NCI-H446 treated with DMSO at 0.1 percent for 48 hours (cell line): ENCODE measurements at regions not wholly inside any gene's neighbourhood (a gene's known extent, or its start where the extent isn't known, plus 50 kb on each side); places are given as distances from the start of the nearest gene placed in this dataset.

Experiments
- DNase-seq: peaks from one replicate; lab custom pipeline; 2025; lab: John Stamatoyannopoulos, UW

- DNase-seq, result no peak
Measured at GRCh38 chr15:62547584-62547983, 382.5 kb upstream of the C2CD4B start.

DNA sequence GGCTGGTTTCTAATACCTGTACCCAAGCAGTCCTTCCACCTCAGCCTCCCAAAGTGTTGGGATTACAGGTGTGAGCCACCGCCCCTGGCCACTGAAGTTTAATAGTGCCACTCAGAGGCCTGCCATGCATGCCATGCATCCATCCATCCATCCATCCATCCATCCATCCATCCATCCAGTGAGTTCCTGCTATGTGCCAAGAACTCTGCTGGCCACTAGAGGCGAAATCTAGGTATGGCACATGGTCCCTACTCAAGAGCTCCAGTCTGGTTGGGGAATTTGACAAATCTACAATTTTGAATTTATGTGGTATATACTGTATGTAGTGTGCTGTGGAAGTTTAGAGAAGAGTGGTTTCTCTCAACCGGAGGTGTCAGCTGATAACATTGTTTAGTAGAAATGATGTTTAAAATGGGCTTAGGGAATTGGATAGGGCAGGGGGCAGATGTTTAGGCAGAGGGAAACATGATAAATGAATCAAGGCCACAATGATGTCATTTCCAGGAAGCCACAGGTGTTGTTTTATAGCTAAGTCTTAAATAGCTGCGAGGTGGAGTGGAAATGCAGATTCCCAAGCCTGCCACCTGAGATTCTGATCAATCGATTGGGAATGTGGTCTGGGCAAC, 384.4 kb upstream of the C2CD4B start:
- DNase-seq, result no peak

- no peak for DNase-seq
Measured at GRCh38 chr15:62550106-62550505, 385.0 kb upstream of the C2CD4B start.

GRCh38 chr15:62552444-62552843, 387.4 kb upstream of the C2CD4B start:
- no peak for DNase-seq

- no peak for DNase-seq
Measured at GRCh38 chr15:62553911-62554563, 389.0 kb upstream of the C2CD4B start.

DNA sequence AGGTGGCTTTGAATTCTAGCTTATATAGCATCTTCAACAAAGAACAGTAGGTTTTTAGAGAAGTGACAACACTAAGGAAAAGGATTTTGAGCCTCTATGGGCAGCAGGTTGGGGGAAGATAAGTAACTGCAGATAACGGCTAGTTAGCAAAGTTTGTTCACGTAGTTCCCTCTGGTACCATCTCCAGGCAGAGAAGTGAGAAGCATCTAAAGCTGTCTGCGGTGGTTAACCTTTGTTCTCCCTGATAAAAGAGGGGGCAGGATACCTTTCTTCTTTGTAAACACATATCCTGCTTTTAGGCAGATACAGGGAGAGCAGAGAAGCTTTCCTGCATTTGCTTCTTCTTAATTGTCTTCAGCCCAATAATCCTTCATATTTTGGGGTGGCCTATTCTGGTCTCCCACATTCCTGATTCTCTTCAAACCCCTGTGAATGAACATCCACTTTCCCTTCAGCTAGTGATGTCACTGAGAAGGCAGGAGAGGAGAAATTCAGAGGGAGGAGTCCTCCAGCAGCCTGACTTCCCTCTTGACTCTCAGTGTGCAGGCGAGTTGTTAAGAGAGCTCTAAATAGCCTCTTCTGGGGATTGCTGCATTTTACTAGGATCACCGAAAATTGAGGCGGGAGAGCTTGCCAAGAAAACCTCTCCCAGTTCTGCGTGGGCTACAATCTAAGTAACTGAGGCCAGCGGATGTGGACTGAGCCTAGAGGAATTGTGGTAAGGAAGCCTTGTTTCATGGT, 393.7 kb upstream of the C2CD4B start:
- DNase-seq, result no peak

DNA sequence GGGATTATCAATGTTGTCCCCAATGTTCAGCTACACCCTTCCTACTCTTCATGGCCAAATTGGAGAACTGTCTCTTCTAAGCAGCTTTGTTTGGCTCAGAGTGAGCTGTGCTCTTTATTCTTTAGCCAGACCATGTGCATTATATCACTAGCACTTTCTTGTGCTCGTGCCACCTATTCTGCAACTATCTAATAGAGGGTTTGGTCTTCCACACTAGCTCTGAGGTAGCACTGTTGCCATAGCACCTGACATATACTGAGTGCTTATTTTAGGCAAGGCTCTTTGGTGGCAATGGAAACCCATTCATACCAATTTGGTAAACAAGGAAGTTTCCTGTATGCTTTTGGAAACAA, 394.3 kb upstream of the C2CD4B start:
- no peak for DNase-seq

- no peak for DNase-seq
Measured at GRCh38 chr15:62561059-62561519, 396.0 kb upstream of the C2CD4B start.

GRCh38 chr15:62561571-62561970, 396.5 kb upstream of the C2CD4B start:
- no peak for DNase-seq

GRCh38 chr15:62564886-62565633, 400.0 kb upstream of the C2CD4B start:
- no peak for DNase-seq

GRCh38 chr15:62565634-62566026, 400.5 kb upstream of the C2CD4B start:
- DNase-seq, result no peak

DNA sequence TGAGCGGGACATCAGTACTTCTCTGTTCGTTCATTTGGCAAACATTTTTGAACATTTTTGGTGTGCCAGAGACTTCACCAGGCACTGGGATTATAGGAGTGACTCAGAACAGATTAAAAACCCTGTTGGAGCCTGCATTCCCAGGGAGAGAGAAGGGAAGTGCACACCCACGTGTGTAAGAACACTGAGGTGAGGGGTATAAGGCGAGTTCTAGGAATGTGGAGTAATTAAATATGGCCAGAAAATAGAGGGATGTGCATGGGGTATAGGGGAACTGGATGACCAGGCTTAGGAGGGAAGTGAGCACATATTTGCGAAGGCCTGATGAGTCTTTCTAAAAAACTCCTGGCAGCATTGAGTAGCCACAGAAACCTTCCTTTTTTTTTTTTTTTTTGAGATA, 401.2 kb upstream of the C2CD4B start:
- no peak for DNase-seq

- DNase-seq, result no peak
Measured at GRCh38 chr15:62567501-62567900, 402.4 kb upstream of the C2CD4B start.

DNA sequence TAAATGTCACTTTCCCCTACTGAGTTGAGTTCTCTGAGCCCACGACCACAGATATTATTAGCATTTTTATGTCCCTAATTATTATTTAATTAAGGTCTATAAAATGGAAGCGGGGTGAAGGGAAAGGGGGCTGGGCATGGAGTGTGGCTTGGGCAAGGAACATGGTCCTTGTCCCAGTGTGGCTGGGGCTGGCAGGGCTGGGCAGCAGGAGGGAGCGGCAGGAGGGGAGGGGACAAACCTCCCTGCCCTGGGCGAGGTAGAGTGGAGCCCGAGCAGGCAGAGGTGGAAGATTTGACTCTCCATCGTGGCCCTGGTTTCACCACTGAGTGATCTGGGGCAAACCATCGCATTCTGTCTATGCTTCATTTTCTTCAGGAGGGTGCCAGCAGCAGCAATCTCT, 402.9 kb upstream of the C2CD4B start:
- DNase-seq, result no peak

DNA sequence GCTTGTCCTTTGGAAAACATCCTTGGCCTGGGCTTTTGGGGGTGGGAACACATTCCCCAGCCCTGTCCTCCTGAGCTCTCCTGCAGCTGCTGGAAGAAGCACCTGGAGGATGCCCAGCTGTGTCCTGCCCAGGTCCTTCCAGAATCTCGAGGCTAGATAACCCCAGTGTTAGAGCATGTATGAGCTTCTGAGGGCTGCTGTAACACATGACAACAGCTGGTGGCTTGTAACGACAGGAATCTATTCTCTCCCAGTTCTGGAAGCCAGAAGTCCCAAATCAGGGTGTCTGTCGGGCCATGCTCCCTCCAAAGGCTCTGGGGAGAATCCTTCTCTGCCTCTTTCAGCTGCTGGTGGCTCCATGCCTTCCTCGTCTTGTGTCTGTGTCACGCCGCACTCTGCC, 403.6 kb upstream of the C2CD4B start:
- DNase-seq, result no peak

- no peak for DNase-seq
Measured at GRCh38 chr15:62569460-62570404, 404.6 kb upstream of the C2CD4B start.

- DNase-seq, result no peak
Measured at GRCh38 chr15:62570405-62570783, 405.3 kb upstream of the C2CD4B start.

DNA sequence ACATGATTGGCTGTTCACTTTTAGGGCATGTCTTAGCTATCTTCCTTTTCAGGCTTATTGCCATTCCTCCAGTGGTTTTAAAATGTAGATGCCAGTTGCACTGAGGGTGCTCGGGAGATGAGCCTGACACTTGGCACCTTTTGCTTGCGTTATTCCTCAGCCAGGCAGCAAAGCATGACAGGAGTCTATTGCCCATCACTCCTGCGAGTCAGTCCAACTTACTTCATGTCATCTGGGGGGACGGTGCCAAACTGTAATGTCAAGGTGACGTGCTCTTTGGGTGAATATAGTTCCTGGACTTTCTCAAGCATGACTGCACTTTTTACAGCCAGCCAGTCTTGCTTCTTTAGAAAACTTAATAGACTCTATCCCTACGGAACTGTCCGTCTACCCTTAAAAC, 406.0 kb upstream of the C2CD4B start:
- DNase-seq, result no peak

DNA sequence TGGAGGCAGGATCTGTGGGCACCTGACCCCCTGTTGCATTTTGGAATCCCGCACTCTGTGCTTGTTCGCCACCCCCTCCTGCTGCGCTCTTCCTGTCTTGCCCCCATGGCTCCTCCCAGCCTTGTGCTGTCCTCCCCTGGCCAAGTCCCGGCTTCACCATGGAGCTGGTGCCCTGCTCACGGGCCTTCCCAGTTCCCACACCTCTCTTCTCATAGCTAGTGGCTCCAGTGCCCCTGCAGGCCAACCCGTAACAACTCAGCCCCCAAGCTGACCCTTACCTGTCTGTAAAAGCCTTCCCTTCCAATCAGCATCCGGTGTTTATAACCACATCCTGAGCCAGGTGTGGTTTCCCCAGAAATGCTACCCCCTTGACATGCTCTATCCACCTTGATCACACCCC, 407.7 kb upstream of the C2CD4B start:
- no peak for DNase-seq

GRCh38 chr15:62573876-62574275, 408.8 kb upstream of the C2CD4B start:
- DNase-seq, result no peak

- no peak for DNase-seq
Measured at GRCh38 chr15:62578546-62578945, 413.5 kb upstream of the C2CD4B start.

- DNase-seq, result no peak
Measured at GRCh38 chr15:62578960-62579359, 413.9 kb upstream of the C2CD4B start.
